Endodermal cell (in vitro differentiated cells): ENCODE measurements at regions not wholly inside any gene's neighbourhood (a gene's known extent, or its start where the extent isn't known, plus 50 kb on each side); places are given as distances from the start of the nearest gene placed in this dataset.

Source experiments
- DNase-seq: peaks from one replicate; pipeline ENCODE4 v3.0.0-alpha.2; 2017
- H3K27ac ChIP-seq: 2 replicates; pipeline ENCODE4 v1.5.1; 2013; ENCODE audit warnings: mild to moderate bottlenecking, low read depth, low read length, moderate library complexity
- H3K27me3 ChIP-seq: 2 replicates; pipeline ENCODE4 v1.6.1; 2013; ENCODE audit warnings: mild to moderate bottlenecking, low read length, moderate library complexity; ENCODE audit not compliant: insufficient read depth, control insufficient read depth, poor library complexity, severe bottlenecking
- H3K36me3 ChIP-seq: 2 replicates; pipeline ENCODE4 v1.7.0; 2013; ENCODE audit warnings: mild to moderate bottlenecking, low read length, moderate library complexity; ENCODE audit not compliant: control insufficient read depth, insufficient read depth
- H3K4me1 ChIP-seq: one replicate; pipeline ENCODE4 v1.7.0; 2013; ENCODE audit warnings: low read length; ENCODE audit not compliant: control insufficient read depth, insufficient read depth
- H3K4me3 ChIP-seq: 2 replicates; pipeline ENCODE4 v1.5.1; 2013; ENCODE audit warnings: mild to moderate bottlenecking, low read length, moderate library complexity
- H3K9ac ChIP-seq: 2 replicates; pipeline ENCODE4 v1.6.1; 2013; ENCODE audit warnings: mild to moderate bottlenecking, low read length, moderate library complexity; ENCODE audit not compliant: poor library complexity, severe bottlenecking; ENCODE audit errors: extremely low read depth
- H3K9me3 ChIP-seq: 2 replicates; pipeline ENCODE4 v1.6.1; 2013; ENCODE audit warnings: mild to moderate bottlenecking, low read length, moderate library complexity; ENCODE audit not compliant: control insufficient read depth
- H3K27ac Mint-ChIP-seq: 2 replicates; pipeline ENCODE4 v1.8.0; 2020; ENCODE audit warnings: mixed read lengths
- H3K27me3 Mint-ChIP-seq: 2 replicates; pipeline ENCODE4 v1.8.0; 2021; ENCODE audit warnings: mild to moderate bottlenecking, mixed read lengths; ENCODE audit not compliant: insufficient read depth
- H3K36me3 Mint-ChIP-seq: 2 replicates; pipeline ENCODE4 v1.8.0; 2020; ENCODE audit warnings: low read depth, mixed read lengths
- H3K4me1 Mint-ChIP-seq: 2 replicates; pipeline ENCODE4 v1.8.0; 2020; ENCODE audit warnings: mixed read lengths
- H3K4me3 Mint-ChIP-seq: 2 replicates; pipeline ENCODE4 v1.8.0; 2020; ENCODE audit warnings: mild to moderate bottlenecking, moderate library complexity, mixed read lengths
- H3K9me3 Mint-ChIP-seq: 2 replicates; pipeline ENCODE4 v1.8.0; 2020; ENCODE audit warnings: mild to moderate bottlenecking, mixed read lengths
- CTCF ChIP-seq: fragments of 200-600 bp; sonication (generic); conservative IDR thresholded peaks from 2 replicates; pipeline ENCODE4 v1.5.0; 2021; ENCODE audit warnings: antibody characterized with exemption, mild to moderate bottlenecking
- WGBS, 2 experiments: methylation state at CpG; one replicate each; pipeline versions ENCODE4 v1.1.5 to v1.1.7; 2013; ENCODE audit warnings: missing lambda C conversion rate in 2 of 2, mixed read lengths in 1 of 2; ENCODE audit not compliant: insufficient coverage in 1 of 2, insufficient read length in 1 of 2; 5-methylcytosine and 5-hydroxymethylcytosine counted together

GRCh38 chr14:23894362-23895052, 59.1 kb upstream of the DHRS4 start:
- no peak overlapping the region for H3K27ac Mint-ChIP-seq
- Histone ChIP-seq H3K4me1 (no peaks in the 10 kb centered on the region), H3K9me3 (peaks cover 3% of the 10 kb centered on the region), H3K27ac (no peak overlapping the region), H3K27me3 (no peaks in the 10 kb centered on the region), H3K4me3 (no peak overlapping the region), H3K36me3 (no peaks in the 10 kb centered on the region), H3K9ac (no peak overlapping the region)
- WGBS, 2 experiments: 70 to 83% methylated on average over 4 of the region's 4 CpGs
- no peaks in the 10 kb centered on the region for H3K27me3 Mint-ChIP-seq
- no peak for DNase-seq
- H3K4me3 Mint-ChIP-seq: no peak overlapping the region
- no peaks in the 10 kb centered on the region for H3K4me1 Mint-ChIP-seq
- H3K36me3 Mint-ChIP-seq: no peaks in the 10 kb centered on the region
- H3K9me3 Mint-ChIP-seq: peaks cover 63% of the 10 kb centered on the region
- no peak for TF ChIP-seq CTCF

- Histone ChIP-seq H3K27me3 (no peaks in the 10 kb centered on the region), H3K4me1 (no peaks in the 10 kb centered on the region), H3K4me3 (no peak overlapping the region), H3K36me3 (no peaks in the 10 kb centered on the region), H3K9ac (no peak overlapping the region), H3K27ac (no peak overlapping the region), H3K9me3 (peaks cover 8% of the 10 kb centered on the region)
- H3K9me3 Mint-ChIP-seq: peaks cover 64% of the 10 kb centered on the region
- H3K4me3 Mint-ChIP-seq: no peak overlapping the region
- no peaks in the 10 kb centered on the region for H3K36me3 Mint-ChIP-seq
- WGBS, 2 experiments: 75% methylated on average over 1 of the region's 1 CpG; no CpG with 5 or more reads in 1 of the 2 experiments
- no peak for TF ChIP-seq CTCF
- H3K27ac Mint-ChIP-seq: no peak overlapping the region
- DNase-seq: no peak
- H3K4me1 Mint-ChIP-seq: no peaks in the 10 kb centered on the region
- H3K27me3 Mint-ChIP-seq: no peaks in the 10 kb centered on the region
Measured at GRCh38 chr14:23895053-23895419, 58.5 kb upstream of the DHRS4 start.

GRCh38 chr14:23895480-23895879, 58.1 kb upstream of the DHRS4 start:
- no peak for DNase-seq
- Histone ChIP-seq H3K27me3 (no peaks in the 10 kb centered on the region), H3K9ac (no peak overlapping the region), H3K4me1 (no peaks in the 10 kb centered on the region), H3K27ac (no peak overlapping the region), H3K4me3 (no peak overlapping the region), H3K9me3 (peaks cover 13% of the 10 kb centered on the region), H3K36me3 (no peaks in the 10 kb centered on the region)
- Mint-ChIP-seq H3K27me3 (no peaks in the 10 kb centered on the region), H3K27ac (no peak overlapping the region), H3K4me1 (no peaks in the 10 kb centered on the region), H3K36me3 (no peaks in the 10 kb centered on the region), H3K4me3 (no peak overlapping the region), H3K9me3 (peaks cover 64% of the 10 kb centered on the region)
- no peak for TF ChIP-seq CTCF
- WGBS, 2 experiments: 71 to 81% methylated on average over 3 of the region's 3 CpGs
